Neural crest cell (in vitro differentiated cells): ENCODE measurements at regions not wholly inside any gene's neighbourhood (a gene's known extent, or its start where the extent isn't known, plus 50 kb on each side); places are given as distances from the start of the nearest gene placed in this dataset.

ENCODE experiments used
- DNase-seq: peaks from one replicate; pipeline ENCODE4 v3.0.0; 2021; ENCODE audit warnings: low read depth, mixed read lengths, low spot score
- H3K27ac Mint-ChIP-seq: one replicate; pipeline ENCODE4 v1.8.0; 2021; ENCODE audit warnings: mild to moderate bottlenecking, mixed read lengths; ENCODE audit not compliant: unreplicated experiment
- H3K27me3 Mint-ChIP-seq: 2 replicates; pipeline ENCODE4 v1.8.0; 2021; ENCODE audit warnings: low read depth, mild to moderate bottlenecking, mixed read lengths
- H3K36me3 Mint-ChIP-seq: 2 replicates; pipeline ENCODE4 v1.8.0; 2021; ENCODE audit warnings: low read depth, mild to moderate bottlenecking, mixed read lengths
- H3K4me1 Mint-ChIP-seq: 2 replicates; pipeline ENCODE4 v1.8.0; 2021; ENCODE audit warnings: mixed read lengths
- H3K4me3 Mint-ChIP-seq: one replicate; pipeline ENCODE4 v1.8.0; 2021; ENCODE audit warnings: mild to moderate bottlenecking, mixed read lengths
- H3K9me3 Mint-ChIP-seq: 2 replicates; pipeline ENCODE4 v1.8.0; 2021; ENCODE audit warnings: mixed read lengths
- TF ChIP-seq, protein P1 (sequence below): fragments of 200-600 bp; sonication (generic); conservative IDR thresholded peaks from 2 replicates; pipeline ENCODE4 v1.5.0; 2021; ENCODE audit warnings: antibody characterized with exemption, mild to moderate bottlenecking

DNA sequence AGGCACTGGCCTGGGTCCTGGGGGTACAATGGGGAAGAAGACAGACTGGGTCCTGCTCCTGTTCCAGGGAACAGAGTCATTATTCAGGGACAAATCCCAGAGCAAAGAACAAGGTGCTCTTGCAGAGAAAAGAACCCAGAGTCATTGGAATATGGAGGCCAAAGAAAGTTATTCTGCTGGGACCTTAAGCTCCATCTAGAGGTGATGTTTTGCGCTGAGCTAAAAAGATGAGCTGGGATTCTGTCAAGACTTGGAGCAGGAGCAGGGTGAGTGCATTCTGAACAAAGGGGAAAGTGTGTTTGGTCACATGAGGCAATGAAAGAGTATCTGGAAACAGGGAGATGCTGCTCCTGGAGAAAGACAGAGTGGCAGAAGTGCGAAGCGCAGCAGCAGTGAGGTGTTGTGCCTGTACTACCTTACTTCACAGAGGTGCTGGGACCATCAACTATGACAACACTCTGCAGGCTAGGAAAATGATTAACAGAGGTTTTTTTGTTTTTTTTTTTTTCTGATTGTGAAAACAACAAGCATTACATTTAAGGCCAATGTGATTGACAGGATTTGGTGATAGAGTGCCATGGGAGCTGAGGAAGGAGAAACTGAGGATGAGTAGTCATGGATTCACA lies 95.3 kb upstream of the TNFSF11 start:
- Mint-ChIP-seq H3K4me3 (no peak overlapping the region), H3K4me1 (no peaks in the 10 kb centered on the region), H3K36me3 (peaks cover 2% of the 10 kb centered on the region), H3K27me3 (no peaks in the 10 kb centered on the region), H3K9me3 (peaks cover 5% of the 10 kb centered on the region), H3K27ac (peak overlapping the region; percentile 21)
- no peak for DNase-seq
- TF ChIP-seq, protein P1, sequence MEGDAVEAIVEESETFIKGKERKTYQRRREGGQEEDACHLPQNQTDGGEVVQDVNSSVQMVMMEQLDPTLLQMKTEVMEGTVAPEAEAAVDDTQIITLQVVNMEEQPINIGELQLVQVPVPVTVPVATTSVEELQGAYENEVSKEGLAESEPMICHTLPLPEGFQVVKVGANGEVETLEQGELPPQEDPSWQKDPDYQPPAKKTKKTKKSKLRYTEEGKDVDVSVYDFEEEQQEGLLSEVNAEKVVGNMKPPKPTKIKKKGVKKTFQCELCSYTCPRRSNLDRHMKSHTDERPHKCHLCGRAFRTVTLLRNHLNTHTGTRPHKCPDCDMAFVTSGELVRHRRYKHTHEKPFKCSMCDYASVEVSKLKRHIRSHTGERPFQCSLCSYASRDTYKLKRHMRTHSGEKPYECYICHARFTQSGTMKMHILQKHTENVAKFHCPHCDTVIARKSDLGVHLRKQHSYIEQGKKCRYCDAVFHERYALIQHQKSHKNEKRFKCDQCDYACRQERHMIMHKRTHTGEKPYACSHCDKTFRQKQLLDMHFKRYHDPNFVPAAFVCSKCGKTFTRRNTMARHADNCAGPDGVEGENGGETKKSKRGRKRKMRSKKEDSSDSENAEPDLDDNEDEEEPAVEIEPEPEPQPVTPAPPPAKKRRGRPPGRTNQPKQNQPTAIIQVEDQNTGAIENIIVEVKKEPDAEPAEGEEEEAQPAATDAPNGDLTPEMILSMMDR, result peak; percentile 49

DNA sequence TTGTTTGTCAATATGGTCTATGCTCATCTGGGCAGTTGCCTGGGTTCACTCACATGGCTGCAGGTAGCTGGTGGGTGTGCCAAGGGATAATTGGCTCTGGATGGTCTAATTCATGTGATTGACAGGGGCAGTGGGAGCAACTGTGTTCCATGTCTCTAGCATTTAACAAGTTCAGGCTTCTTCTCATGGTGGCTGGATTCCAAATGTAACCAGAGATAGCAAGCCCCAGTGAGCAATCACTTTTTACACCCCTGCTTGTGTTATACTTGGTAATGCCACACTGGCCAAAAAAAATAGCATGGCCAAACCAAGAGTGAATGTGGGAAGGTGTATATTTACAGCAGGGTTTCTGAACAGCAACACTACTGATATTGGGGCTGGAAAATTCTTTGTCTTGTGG lies 89.6 kb upstream of the TNFSF11 start:
- H3K27ac Mint-ChIP-seq, result no peak overlapping the region
- H3K9me3 Mint-ChIP-seq, result no peaks in the 10 kb centered on the region
- H3K4me3 Mint-ChIP-seq, result no peak overlapping the region
- no peak for DNase-seq
- TF ChIP-seq, protein P1, result no peak
- no peaks in the 10 kb centered on the region for H3K36me3 Mint-ChIP-seq
- H3K4me1 Mint-ChIP-seq, result peaks cover 22% of the 10 kb centered on the region
- no peaks in the 10 kb centered on the region for H3K27me3 Mint-ChIP-seq

DNA sequence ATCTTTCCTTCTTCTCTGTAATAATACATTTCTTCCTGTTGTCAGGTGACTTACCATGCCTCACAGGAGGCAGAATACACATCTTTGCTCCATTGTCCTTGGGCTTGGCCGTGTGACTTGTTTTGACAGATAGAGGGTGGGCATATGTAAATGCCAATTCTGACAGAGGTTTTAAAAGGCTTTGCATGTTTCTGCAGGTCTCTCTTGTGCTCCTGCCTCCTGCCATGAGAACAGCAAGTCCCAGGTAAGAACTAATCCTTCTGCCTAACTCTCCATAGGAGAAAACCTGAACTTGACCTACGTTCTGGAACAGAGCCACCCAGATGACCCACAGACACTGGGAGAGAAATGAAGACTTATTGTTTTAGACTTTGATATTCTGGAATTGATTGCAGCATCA lies 88.7 kb upstream of the TNFSF11 start:
- H3K4me3 Mint-ChIP-seq, result no peak overlapping the region
- peaks cover 22% of the 10 kb centered on the region for H3K4me1 Mint-ChIP-seq
- H3K27ac Mint-ChIP-seq, result no peak overlapping the region
- H3K27me3 Mint-ChIP-seq, result no peaks in the 10 kb centered on the region
- no peaks in the 10 kb centered on the region for H3K9me3 Mint-ChIP-seq
- no peaks in the 10 kb centered on the region for H3K36me3 Mint-ChIP-seq
- TF ChIP-seq, protein P1, result no peak
- no peak for DNase-seq

DNA sequence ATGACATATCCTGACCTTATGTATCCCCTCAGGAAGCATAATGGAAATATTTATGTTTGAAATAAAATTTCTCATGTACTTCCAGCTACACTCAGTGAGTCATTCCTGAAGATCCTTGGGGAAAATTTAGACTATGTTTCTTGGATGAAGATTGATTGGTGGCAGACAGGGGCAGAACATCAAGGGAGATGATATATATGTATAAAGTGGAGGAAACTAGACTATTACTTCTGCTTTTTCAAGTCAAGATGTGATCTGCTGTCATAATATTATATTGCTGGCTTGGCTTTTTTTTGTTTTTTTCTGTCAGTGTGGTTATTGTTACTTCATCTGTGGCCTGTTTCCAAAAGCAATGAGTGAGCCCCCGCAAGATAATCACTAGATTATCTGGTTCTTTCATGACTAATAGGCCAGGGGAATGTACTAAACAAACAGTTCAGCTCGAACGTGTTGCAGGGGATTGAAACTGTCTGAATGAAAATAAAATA lies 87.2 kb upstream of the TNFSF11 start:
- DNase-seq, result no peak
- H3K4me1 Mint-ChIP-seq, result peaks cover 22% of the 10 kb centered on the region
- H3K27ac Mint-ChIP-seq, result no peak overlapping the region
- no peaks in the 10 kb centered on the region for H3K27me3 Mint-ChIP-seq
- TF ChIP-seq, protein P1, result no peak
- no peaks in the 10 kb centered on the region for H3K9me3 Mint-ChIP-seq
- no peaks in the 10 kb centered on the region for H3K36me3 Mint-ChIP-seq
- no peak overlapping the region for H3K4me3 Mint-ChIP-seq

DNA sequence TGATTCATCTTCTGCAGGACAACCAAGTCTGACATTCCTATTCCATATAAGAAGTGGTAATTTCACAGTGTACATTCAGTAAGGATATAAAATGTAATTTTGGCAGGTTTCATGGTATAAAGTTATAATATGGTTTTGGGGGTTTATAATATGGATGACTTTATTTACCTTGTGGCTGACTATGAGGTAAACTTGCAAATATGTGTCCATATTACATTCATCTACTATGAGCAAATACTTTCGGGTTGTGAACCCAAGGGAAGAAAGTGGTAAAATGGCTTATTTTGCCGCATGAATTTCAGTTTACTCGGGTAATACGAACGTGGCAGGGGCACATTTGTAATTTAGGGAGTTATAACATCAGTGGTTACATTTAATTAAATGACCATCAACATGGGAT lies 86.7 kb upstream of the TNFSF11 start:
- peaks cover 22% of the 10 kb centered on the region for H3K4me1 Mint-ChIP-seq
- TF ChIP-seq, protein P1, result no peak
- H3K27ac Mint-ChIP-seq, result peak overlapping the region; percentile 64
- DNase-seq, result no peak
- H3K27me3 Mint-ChIP-seq, result no peaks in the 10 kb centered on the region
- no peaks in the 10 kb centered on the region for H3K9me3 Mint-ChIP-seq
- no peaks in the 10 kb centered on the region for H3K36me3 Mint-ChIP-seq
- no peak overlapping the region for H3K4me3 Mint-ChIP-seq
